ENCODE measurements at regions not wholly inside any gene's neighbourhood (a gene's known extent, or its start where the extent isn't known, plus 50 kb on each side); places are given as distances from the start of the nearest gene placed in this dataset.

DNA sequence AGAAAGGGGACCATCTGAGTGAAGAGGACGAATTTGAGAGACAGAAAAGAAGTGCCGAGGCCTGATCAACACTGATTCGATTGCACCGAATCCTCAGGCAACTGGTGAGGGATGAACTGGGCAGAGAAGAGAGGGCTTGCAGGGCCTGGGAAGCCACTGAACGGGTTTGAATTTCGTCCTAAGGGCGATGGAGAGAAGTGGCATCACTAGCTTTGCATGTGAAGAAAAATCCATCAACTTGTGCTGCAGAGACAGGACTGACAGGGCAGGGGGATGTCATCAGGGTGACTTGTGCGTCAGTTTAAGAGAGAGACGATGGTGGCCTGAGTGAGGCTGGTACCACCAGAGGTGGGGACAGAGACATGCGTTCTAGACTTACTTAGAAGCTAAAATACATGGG lies 73.7 kb upstream of the SLC22A23 start:
- TF ChIP-seq POLR2A (IDR thresholded peaks at IDR 0.05): no peak
- TF ChIP-seq CTCF (IDR thresholded peaks at IDR 0.05): no peak
